ENCODE measurements at regions not wholly inside any gene's neighbourhood (a gene's known extent, or its start where the extent isn't known, plus 50 kb on each side); places are given as distances from the start of the nearest gene placed in this dataset.
A peak's percentile ranks its signal among the peaks of the same experiment; 100 is the strongest.
"Not testable (repeated sequence)": the region's sequence is repeated elsewhere in the genome, so short reads cannot be mapped to it uniquely, and the experiment has no call there.

GRCh38 chr15:38117781-38118180, 134.9 kb upstream of the SPRED1 start:
- TF ChIP-seq RBBP5 (IDR thresholded peaks at IDR 0.05; ENCODE audit: borderline replicate concordance, low read depth, low read length): no peak
- no peak overlapping the region for H3K4me2 ChIP-seq (ENCODE audit: insufficient read depth in 1 of 2, low read depth in 2 of 2, low read length in 2 of 2)
- FAIRE-seq (peak; percentile 7), DNase-seq (ENCODE audit: low read depth in 1 of 2, low spot score in 2 of 2) (no peak)
- H4K5ac ChIP-seq (ENCODE audit: insufficient read length, low read depth, low read length): no peak overlapping the region
- no peak overlapping the region for H4K91ac ChIP-seq (replicated peaks; ENCODE audit: insufficient read length, low read length)
- peaks cover 0 to 3% (median 0%) of the 10 kb centered on the region in 4 experiments; a peak in 1 of 7 replicates for H3K4me1 ChIP-seq (replicated peaks in 1 of 4; ENCODE audit: control insufficient read depth in 3 of 4, insufficient read depth in 4 of 4, low read length in 3 of 4)
- H2BK120ac ChIP-seq (replicated peaks; ENCODE audit: low read depth, low read length): no peak overlapping the region
- H3K79me2 ChIP-seq (ENCODE audit: control insufficient read depth in 1 of 2, insufficient read depth in 2 of 2, low read length in 2 of 2): no peaks in the 10 kb centered on the region
- no peak overlapping the region for H4K8ac ChIP-seq (ENCODE audit: extremely low read depth, insufficient read depth, low read length)
- ChIA-PET POLR2A (ENCODE audit: partially characterized antibody) (interaction anchor here (0.6 kb wide), 1 partner anchor 76 kb away, joined by 4 read pairs; no protein-coding TSS in a partner anchor), CTCF (ENCODE audit: partially characterized antibody) (no interaction called here)
- H4K20me1 ChIP-seq (replicated peaks in 1 of 2; ENCODE audit: control insufficient read depth in 1 of 2, insufficient read depth in 2 of 2, low read length in 2 of 2): no peaks in the 10 kb centered on the region
- no peak overlapping the region for H3K27ac ChIP-seq (ENCODE audit: low read depth, low read length)
- H2BK5ac ChIP-seq (ENCODE audit: low read depth, low read length): no peak overlapping the region
- no peak overlapping the region for H3K23ac ChIP-seq (ENCODE audit: insufficient read length)
- 0 out of 2 replicates have a peak overlapping the region, but pooled peaks have one; percentile 31 for H2BK12ac ChIP-seq (ENCODE audit: low read depth, low read length)
- no peaks in the 10 kb centered on the region for H3K23me2 ChIP-seq (ENCODE audit: low read depth, low read length)
- H3K56ac ChIP-seq (replicated peaks; ENCODE audit: insufficient read length, low read depth, low read length): no peak overlapping the region
- no peaks in the 10 kb centered on the region for H3K27me3 ChIP-seq (replicated peaks in 1 of 4; ENCODE audit: control insufficient read depth in 3 of 4, extremely low read depth in 1 of 4, insufficient read depth in 3 of 4, low read length in 3 of 4)
- H3K14ac ChIP-seq (ENCODE audit: insufficient read length): no peak overlapping the region
- no peak overlapping the region for H2BK15ac ChIP-seq (ENCODE audit: low read length)
- no peaks in the 10 kb centered on the region for H3K79me1 ChIP-seq (ENCODE audit: low read depth, low read length)
- WGBS, 2 experiments (ENCODE audit: extremely low coverage in 1 of 2, insufficient coverage in 1 of 2, insufficient read length in 1 of 2, insufficient replicate concordance in 2 of 2, low coverage in 1 of 2, low lambda C conversion rate in 2 of 2, missing lambda C conversion rate in 1 of 2): 92% methylated on average over 1 of the region's 1 CpG; no CpG with 5 or more reads in 1 of the 2 experiments
- no peak overlapping the region for H2BK20ac ChIP-seq (ENCODE audit: low read length)
- H3K9ac ChIP-seq (replicated peaks in 1 of 4; ENCODE audit: extremely low read depth in 1 of 4, low read depth in 3 of 4, low read length in 3 of 4): no peak overlapping the region
- no peaks in the 10 kb centered on the region for H3K36me3 ChIP-seq (ENCODE audit: control insufficient read depth in 2 of 4, insufficient read depth in 4 of 4, low read length in 3 of 4)
- no peak overlapping the region for H3K4me3 ChIP-seq (ENCODE audit: extremely low read depth in 1 of 4, insufficient read depth in 2 of 4, low read depth in 3 of 4, low read length in 4 of 4)
- no peak overlapping the region for H3K4ac ChIP-seq (replicated peaks; ENCODE audit: insufficient read length, low read depth, low read length)
- no peaks in the 10 kb centered on the region for H3K9me3 ChIP-seq (ENCODE audit: insufficient read depth in 2 of 2, low read depth in 1 of 2, low read length in 1 of 2)
- no peak overlapping the region for H2AK5ac ChIP-seq (ENCODE audit: low read depth, low read length)
- H3K18ac ChIP-seq (ENCODE audit: extremely low read depth, low read length): no peak overlapping the region
- H2AFZ ChIP-seq (ENCODE audit: low read length): no peak overlapping the region

- H3K36me3 ChIP-seq (ENCODE audit: control insufficient read depth in 2 of 4, insufficient read depth in 4 of 4, low read length in 3 of 4); POLR2A ChIA-PET (ENCODE audit: partially characterized antibody); H2BK15ac ChIP-seq (ENCODE audit: low read length); H3K4ac ChIP-seq (replicated peaks; ENCODE audit: insufficient read length, low read depth, low read length); H2BK20ac ChIP-seq (ENCODE audit: low read length); H2AK5ac ChIP-seq (ENCODE audit: low read depth, low read length); H3K23me2 ChIP-seq (ENCODE audit: low read depth, low read length); H3K9me3 ChIP-seq (ENCODE audit: insufficient read depth in 2 of 2, low read depth in 1 of 2, low read length in 1 of 2); H4K91ac ChIP-seq (replicated peaks; ENCODE audit: insufficient read length, low read length); H3K4me1 ChIP-seq (replicated peaks in 1 of 4; ENCODE audit: control insufficient read depth in 3 of 4, insufficient read depth in 4 of 4, low read length in 3 of 4); DNase-seq (ENCODE audit: low read depth in 1 of 2, low spot score in 2 of 2); H3K23ac ChIP-seq (ENCODE audit: insufficient read length); H3K4me2 ChIP-seq (ENCODE audit: insufficient read depth in 1 of 2, low read depth in 2 of 2, low read length in 2 of 2); H2BK12ac ChIP-seq (ENCODE audit: low read depth, low read length); H3K27ac ChIP-seq (ENCODE audit: low read depth, low read length); H4K20me1 ChIP-seq (replicated peaks in 1 of 2; ENCODE audit: control insufficient read depth in 1 of 2, insufficient read depth in 2 of 2, low read length in 2 of 2); H4K8ac ChIP-seq (ENCODE audit: extremely low read depth, insufficient read depth, low read length); H3K14ac ChIP-seq (ENCODE audit: insufficient read length); H3K9ac ChIP-seq (replicated peaks in 1 of 4; ENCODE audit: extremely low read depth in 1 of 4, low read depth in 3 of 4, low read length in 3 of 4); H3K18ac ChIP-seq (ENCODE audit: extremely low read depth, low read length); H3K4me3 ChIP-seq (ENCODE audit: extremely low read depth in 1 of 4, insufficient read depth in 2 of 4, low read depth in 3 of 4, low read length in 4 of 4); H2AFZ ChIP-seq (ENCODE audit: low read length); FAIRE-seq; H3K79me1 ChIP-seq (ENCODE audit: low read depth, low read length); H2BK120ac ChIP-seq (replicated peaks; ENCODE audit: low read depth, low read length); H3K27me3 ChIP-seq (replicated peaks in 1 of 4; ENCODE audit: control insufficient read depth in 3 of 4, extremely low read depth in 1 of 4, insufficient read depth in 3 of 4, low read length in 3 of 4); H3K56ac ChIP-seq (replicated peaks; ENCODE audit: insufficient read length, low read depth, low read length); H3K79me2 ChIP-seq (ENCODE audit: control insufficient read depth in 1 of 2, insufficient read depth in 2 of 2, low read length in 2 of 2); H2BK5ac ChIP-seq (ENCODE audit: low read depth, low read length); H4K5ac ChIP-seq (ENCODE audit: insufficient read length, low read depth, low read length): not testable (repeated sequence)
- WGBS, 2 experiments (ENCODE audit: extremely low coverage in 1 of 2, insufficient coverage in 1 of 2, insufficient read length in 1 of 2, insufficient replicate concordance in 2 of 2, low coverage in 1 of 2, low lambda C conversion rate in 2 of 2, missing lambda C conversion rate in 1 of 2): 85% methylated on average over 2 of the region's 3 CpGs; no CpG with 5 or more reads in 1 of the 2 experiments
- CTCF ChIA-PET (ENCODE audit: partially characterized antibody): interaction anchor here (0.9 kb wide), 1 partner anchor 11 kb away, joined by 3 read pairs; no protein-coding TSS in a partner anchor
Observed at GRCh38 chr15:38119865-38120264, 132.8 kb upstream of the SPRED1 start.
